ENCODE measurements at regions not wholly inside any gene's neighbourhood (a gene's known extent, or its start where the extent isn't known, plus 50 kb on each side); places are given as distances from the start of the nearest gene placed in this dataset.

DNA sequence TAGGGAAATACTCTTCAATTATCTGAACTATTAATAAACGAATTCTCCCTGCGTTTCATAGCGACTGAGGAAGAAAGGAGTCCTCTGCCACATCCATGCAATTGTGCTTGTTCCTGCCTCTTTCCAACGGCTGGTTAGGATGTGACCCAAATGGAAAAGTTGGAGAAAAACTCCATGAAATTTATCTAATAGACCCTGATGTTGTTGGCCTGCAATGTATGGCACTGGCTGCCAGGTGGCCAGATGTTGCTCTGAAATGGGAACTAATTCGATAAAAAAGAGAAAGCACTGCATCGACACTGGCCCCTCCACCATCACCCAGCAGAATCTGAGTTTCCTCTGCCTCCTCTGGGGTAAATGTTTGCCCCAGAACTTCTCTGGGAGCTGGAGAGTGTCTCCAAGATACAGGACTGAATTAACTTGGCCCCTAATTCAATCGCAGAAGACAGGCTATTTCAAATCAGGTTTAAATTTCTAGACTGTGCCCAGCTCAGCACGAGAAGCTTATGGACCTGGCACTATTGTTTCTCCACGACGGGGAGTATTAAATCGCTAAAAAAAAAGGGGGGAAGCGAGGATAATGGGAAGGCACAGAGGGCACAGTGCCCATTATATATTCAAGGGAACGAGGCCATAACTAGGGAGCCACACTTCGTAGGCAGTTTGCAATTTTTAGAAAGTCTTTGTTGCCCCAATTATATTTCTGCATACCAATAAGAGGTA lies 103.9 kb downstream of the ZIC5 start:
- Histone ChIP-seq H3K4me3 (ENCODE audit: low read depth, low read length) (no peak overlapping the region), H3K27ac (ENCODE audit: low read depth, low read length) (no peak overlapping the region), H3K27me3 (ENCODE audit: control insufficient read depth, insufficient read depth, low read length) (peaks cover 11% of the 10 kb centered on the region), H3K9me3 (ENCODE audit: control insufficient read depth, insufficient read depth, low read length) (no peaks in the 10 kb centered on the region)
- ChIA-PET CTCF (no interaction called here), POLR2A (no interaction called here)
- TF ChIP-seq CTCF (IDR thresholded peaks at IDR 0.05; ENCODE audit: low read depth, low read length), result no peak
- DNase-seq (ENCODE audit: low read depth, low spot score), result no peak

DNA sequence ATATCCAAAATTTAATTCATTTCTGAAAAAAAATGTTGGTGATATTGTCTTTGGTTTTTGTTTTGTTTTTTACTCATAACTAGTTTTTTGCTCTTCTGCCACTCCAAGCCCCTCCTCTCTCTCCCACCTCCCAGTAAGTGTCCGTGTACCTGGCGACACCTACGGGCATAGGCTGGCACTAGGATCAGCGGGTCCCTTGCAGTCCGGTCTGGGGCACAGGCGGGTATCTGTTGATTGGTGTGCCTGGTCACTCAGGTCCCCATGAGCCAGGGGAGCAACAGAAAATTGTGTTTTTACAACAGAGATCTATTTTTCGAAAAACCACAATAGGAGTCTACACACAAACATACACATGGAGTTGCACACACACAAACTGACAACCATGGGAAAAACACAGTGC lies 104.8 kb downstream of the ZIC5 start:
- Histone ChIP-seq H3K9me3 (ENCODE audit: control insufficient read depth, insufficient read depth, low read length) (no peaks in the 10 kb centered on the region), H3K4me3 (ENCODE audit: low read depth, low read length) (no peak overlapping the region), H3K27ac (ENCODE audit: low read depth, low read length) (no peak overlapping the region), H3K27me3 (ENCODE audit: control insufficient read depth, insufficient read depth, low read length) (peaks cover 11% of the 10 kb centered on the region)
- no peak for TF ChIP-seq CTCF (IDR thresholded peaks at IDR 0.05; ENCODE audit: low read depth, low read length)
- DNase-seq (ENCODE audit: low read depth, low spot score), result no peak
- ChIA-PET POLR2A (no interaction called here), CTCF (no interaction called here)

GRCh38 chr13:99865420-99865930 lies 106.1 kb downstream of the ZIC5 start:
- TF ChIP-seq CTCF (IDR thresholded peaks at IDR 0.05; ENCODE audit: low read depth, low read length), result no peak
- no peak overlapping the region for H3K27ac ChIP-seq (ENCODE audit: low read depth, low read length)
- H3K27me3 ChIP-seq (ENCODE audit: control insufficient read depth, insufficient read depth, low read length), result peaks cover 11% of the 10 kb centered on the region
- no peak overlapping the region for H3K4me3 ChIP-seq (ENCODE audit: low read depth, low read length)
- CTCF ChIA-PET, result no interaction called here
- no peak for DNase-seq (ENCODE audit: low read depth, low spot score)
- POLR2A ChIA-PET, result no interaction called here
- no peaks in the 10 kb centered on the region for H3K9me3 ChIP-seq (ENCODE audit: control insufficient read depth, insufficient read depth, low read length)

DNA sequence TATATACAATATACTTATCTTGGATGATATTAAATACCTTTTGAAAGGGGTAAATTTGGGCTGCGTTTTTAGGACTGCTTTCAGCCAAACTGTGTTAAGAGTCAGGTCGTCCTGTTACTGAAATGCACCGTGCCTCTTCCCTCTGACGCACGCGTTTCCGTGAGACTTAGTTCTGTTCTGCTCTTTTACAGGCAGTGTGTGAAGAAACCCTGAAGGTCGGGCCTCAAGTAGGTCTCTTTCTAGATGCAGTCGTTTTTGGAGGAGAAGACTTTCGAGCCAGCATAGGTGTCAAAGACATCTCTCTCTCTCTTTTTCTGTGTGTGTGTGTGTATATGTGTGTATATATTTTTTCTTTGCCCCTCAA lies 107.0 kb downstream of the ZIC5 start:
- no peak overlapping the region for H3K4me3 ChIP-seq (ENCODE audit: low read depth, low read length)
- peaks cover 11% of the 10 kb centered on the region for H3K27me3 ChIP-seq (ENCODE audit: control insufficient read depth, insufficient read depth, low read length)
- CTCF ChIA-PET, result no interaction called here
- no peak overlapping the region for H3K27ac ChIP-seq (ENCODE audit: low read depth, low read length)
- no peak for TF ChIP-seq CTCF (IDR thresholded peaks at IDR 0.05; ENCODE audit: low read depth, low read length)
- no peak for DNase-seq (ENCODE audit: low read depth, low spot score)
- POLR2A ChIA-PET, result no interaction called here
- H3K9me3 ChIP-seq (ENCODE audit: control insufficient read depth, insufficient read depth, low read length), result no peaks in the 10 kb centered on the region

DNA sequence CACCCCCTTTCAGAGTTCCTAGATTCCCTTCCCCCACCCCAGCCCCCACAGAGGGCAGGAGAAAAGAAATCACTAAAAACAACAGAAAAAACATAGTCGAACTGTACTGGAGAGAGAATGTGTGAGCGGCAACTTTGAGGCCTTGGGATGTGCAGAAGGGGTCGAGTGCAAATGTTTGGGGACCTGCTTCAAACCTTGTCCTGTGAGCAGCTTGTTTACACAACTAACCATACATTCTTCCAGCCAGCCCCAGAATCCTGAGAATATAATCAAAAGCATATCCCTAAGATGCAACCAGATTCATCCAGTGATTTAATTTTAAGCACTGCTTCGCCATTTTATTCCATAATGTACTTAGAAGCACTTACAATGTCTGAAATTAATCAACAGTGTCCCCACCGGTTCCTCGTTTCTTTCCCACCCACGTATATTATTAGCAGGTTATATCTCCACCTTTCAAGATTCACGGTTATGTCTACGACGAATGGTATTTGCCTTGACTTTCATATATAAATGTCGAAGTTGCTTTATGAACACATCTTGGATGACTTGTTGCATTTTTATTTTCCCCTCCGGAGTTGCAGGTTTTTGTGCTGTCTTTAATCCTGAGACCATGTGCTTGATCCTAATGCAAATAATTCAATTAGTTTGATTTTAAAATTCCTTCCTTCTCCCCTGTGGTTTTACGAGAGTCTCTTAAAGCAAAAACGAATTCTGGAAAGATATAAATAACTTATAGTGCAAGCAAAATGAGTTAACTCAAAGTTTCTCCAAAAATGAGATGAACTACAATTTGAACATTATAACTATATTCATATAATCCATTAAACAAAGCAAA lies 107.6 kb downstream of the ZIC5 start:
- no peak for TF ChIP-seq CTCF (IDR thresholded peaks at IDR 0.05; ENCODE audit: low read depth, low read length)
- Histone ChIP-seq H3K27me3 (ENCODE audit: control insufficient read depth, insufficient read depth, low read length) (peaks cover 11% of the 10 kb centered on the region), H3K4me3 (ENCODE audit: low read depth, low read length) (no peak overlapping the region), H3K27ac (ENCODE audit: low read depth, low read length) (no peak overlapping the region), H3K9me3 (ENCODE audit: control insufficient read depth, insufficient read depth, low read length) (no peaks in the 10 kb centered on the region)
- CTCF ChIA-PET, result no interaction called here
- POLR2A ChIA-PET, result no interaction called here
- DNase-seq (ENCODE audit: low read depth, low spot score), result no peak
